ENCODE measurements at regions not wholly inside any gene's neighbourhood (a gene's known extent, or its start where the extent isn't known, plus 50 kb on each side); places are given as distances from the start of the nearest gene placed in this dataset.
"Not testable (repeated sequence)": the region's sequence is repeated elsewhere in the genome, so short reads cannot be mapped to it uniquely, and the experiment has no call there.

DNA sequence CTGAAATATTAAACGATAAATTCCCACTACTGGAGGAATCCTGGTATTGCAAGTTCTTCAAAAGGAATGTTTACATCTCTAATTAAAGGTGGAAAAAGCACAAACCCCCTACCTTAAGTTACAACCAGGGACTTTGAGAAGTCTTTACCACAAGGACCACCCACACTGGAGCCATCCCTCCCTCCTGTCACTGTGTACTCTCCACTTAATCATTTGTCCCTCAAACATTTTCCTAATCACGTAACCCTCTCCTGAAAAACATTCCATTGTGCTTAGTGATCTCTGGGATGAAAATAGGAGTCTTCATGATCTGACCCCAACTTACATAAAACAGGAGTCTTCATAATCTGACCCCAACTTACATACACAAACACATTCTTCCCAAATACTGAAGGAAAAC lies 85.7 kb downstream of the SUCLG1 start:
- no peak for DNase-seq (ENCODE audit: low read depth in 3 of 3)

DNA sequence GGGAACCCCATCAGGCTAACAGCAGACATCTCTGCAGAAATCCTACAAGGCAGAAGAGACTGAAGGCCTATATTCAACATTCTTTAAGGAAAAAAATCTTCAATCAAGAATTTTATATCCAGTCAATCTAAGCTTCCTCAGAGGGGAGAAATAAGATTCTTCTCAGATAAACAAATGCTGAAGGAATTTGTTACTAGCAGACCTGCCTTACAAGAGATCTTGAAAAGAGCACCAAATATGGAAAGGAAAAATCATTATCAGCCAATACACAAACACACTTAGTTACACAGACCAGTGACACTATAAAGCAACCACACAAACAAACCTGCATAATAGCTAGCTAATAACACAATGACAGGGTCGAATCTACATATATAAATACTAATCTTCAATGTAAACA lies 96.5 kb downstream of the SUCLG1 start:
- no peak for DNase-seq (ENCODE audit: low read depth in 3 of 3)

DNA sequence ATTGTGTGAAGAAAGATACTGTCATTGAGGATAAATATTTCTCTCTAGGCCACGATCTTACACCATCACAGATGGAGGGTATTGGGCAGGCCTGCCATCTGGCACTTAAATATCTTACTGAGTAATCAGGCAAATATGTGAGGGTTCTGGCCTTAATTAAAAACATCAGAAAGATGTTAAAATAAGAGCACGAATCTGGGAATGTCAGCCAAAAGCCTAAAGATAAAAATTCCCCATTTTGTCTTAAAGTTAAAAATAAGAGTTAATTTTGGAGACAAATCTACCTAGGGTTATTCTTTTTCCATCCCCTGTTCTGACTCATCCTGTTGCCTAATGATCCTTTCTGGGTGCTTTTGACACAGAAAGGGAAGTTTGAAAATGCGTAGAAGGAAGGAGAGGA lies 121.0 kb downstream of the SUCLG1 start:
- DNase-seq (ENCODE audit: low read depth in 3 of 3) = no peak

DNA sequence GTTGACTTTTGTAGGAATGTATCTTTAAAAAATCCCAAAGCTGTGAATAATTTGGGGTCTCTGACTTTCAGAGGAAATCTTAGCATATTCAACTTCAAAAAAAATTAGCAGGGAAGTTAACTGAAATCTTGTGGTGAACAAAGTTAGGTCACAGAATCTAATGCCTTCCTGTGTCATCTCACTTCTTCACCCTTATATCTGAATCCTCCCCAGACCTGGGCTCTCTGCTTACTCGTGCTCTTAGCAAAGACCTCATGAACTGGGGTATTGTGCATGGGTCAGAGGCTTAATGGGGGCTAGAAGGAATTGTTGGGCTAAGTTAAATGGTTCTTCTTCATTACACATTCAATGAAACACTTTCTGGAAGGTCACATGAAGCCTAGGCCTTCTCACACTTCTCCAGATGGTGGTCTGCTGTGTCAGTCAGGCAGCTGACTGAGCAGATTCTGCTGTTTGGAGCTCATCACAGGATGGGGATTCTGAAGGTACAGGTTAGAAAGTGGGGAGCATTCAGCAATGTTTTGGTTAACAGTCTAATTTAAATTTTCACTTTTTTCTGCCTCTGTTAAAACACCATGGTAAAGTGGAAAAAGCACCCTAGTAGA lies 131.3 kb downstream of the SUCLG1 start:
- DNase-seq (ENCODE audit: low read depth in 3 of 3) = no peak

DNA sequence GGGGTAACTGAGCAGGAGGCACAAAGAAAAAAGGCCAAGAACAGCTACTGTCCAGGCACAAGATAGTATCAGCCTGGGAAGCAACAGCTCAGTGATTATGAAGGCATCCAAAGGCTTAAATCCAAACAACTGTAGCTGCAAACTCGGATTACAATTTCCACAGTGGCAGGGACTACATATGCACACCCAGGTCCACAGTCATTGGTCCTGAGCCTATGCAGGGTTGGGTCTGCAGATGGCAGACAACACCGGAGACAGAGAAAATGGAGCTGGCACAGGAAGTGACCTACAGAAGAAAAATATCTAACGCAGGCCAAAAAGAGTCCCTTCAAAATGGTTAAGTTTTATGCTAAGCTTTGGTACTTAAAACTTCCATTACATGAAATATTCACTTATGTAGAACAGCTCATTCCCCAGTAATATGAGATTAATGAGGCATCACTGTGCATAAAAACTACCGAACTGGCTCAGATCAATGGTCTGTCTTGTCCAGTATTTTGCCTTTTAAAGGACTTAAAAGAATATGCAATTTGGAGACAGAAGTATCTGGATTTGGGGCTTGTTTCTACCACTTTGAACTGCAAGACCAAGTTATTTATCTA lies 132.1 kb downstream of the SUCLG1 start:
- no peak for DNase-seq (ENCODE audit: low read depth in 3 of 3)

DNA sequence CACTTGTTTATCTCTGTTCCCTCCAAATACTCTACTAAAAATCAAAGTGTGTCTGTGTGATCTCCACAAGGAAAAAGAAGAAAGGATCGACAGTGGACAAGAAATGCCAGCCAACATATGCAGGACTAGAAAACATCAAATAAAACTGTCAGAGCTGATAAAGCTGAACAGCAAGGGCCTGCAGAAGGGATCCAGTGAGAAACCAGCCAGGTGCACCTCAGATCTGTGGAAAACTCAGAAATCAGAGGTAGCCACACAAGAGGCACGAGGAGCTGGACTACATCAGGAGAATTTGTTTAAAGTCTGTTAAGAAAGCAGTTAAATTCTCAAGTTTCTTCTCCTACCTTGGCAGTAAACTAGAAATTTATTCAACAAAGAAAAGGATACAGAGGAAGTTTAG lies 135.2 kb downstream of the SUCLG1 start:
- no peak for DNase-seq (ENCODE audit: low read depth in 3 of 3)

DNA sequence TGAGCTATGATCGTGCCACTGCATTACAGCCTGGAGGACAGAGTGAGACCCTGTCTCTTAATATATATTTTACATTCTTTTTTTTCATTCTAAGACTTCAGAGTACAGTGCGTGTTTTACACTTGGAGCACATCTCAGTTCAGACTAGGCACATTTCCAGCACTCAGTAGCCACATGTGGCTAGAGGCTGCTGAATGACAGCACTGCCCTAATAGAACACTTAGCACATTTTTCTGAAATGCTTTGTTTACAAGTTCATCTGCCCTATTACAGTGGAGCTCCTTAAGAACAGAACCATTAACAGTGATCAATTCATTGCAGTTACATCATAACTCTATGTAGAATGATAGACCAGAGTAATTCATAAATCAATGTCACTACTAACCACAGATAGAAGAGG lies 138.1 kb downstream of the SUCLG1 start:
- no peak for DNase-seq (ENCODE audit: low read depth in 3 of 3)

DNA sequence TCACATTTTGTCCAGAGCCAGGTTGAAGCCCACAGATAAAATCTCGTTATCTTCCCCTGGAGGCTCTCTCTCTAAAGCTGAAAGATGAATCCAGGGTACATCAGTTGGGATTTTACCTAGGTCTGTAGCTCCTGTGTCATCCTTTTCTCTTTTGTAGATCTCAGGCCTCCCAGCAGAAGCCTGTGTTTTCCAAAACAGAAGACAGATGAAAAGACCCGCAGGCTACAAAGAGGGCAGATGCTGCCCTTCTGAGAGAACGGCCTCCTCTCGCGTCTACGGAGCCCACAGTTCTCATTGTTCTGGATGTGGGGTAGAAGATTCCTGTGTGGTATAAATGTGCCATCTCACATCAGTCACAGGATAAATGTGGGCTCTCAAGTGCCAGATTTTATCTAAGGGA lies 139.5 kb downstream of the SUCLG1 start:
- no peak for DNase-seq (ENCODE audit: low read depth in 3 of 3)

DNA sequence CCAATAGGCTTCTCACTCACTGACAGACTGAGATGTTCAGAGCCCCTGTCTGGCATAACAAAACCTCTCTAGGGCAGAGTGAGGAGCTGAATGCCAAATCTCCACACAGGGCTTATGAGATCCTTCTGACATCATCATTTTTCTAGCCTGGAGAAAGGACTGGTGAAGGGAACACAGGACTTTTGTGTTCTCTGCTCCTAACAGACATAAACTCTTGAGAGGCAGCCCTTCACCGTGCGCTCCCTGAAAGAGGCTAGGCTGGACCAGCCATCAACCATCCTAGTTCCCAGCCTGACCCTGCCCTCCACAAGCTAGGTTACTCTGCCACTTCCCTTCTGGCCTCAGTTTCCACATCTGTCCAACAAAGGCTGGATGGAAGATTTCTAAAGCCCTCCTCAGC lies 141.9 kb downstream of the SUCLG1 start:
- DNase-seq (ENCODE audit: low read depth in 3 of 3) = no peak

DNA sequence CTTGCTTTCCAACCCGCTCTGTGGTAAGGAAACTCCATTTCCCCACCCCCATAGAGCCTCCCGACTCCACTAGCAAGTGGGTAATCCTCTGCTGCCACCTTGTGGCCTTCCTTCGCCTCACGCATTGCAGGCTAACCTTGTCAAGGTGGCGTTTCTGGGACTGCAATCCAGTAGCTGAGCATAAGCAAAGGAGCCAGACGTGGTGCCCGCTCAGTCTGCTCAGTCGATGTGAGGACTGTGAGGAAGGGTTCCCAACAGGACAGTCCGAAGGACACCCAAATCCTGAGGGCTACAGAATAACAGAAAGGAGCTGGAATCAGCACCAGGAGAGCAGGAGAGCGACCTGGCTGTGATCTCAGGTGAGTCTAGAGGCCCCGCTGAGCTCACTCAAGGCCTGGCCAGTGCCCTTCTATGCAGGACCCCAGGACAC lies 144.2 kb downstream of the SUCLG1 start:
- DNase-seq (ENCODE audit: low read depth in 3 of 3) = peak; percentile 50 to 58 (median 57)

DNA sequence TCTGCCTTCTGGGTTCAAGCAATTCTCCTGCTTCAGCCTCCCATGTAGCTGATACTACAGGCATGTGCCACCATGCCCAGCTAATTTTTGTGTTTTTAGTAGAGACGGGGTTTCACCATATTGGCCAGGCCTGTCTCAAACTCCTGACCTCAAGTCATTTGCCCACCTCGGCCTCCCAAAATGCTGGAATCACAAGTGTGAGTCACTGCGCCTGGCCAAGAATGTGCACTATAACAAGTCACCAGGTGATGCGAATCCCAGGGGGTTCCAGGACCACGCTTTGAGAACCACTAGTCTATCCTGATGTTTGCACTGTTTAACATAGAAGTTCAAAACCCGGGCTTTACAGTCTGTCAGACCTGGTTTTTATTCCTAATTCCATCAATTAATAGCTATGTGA lies 144.8 kb downstream of the SUCLG1 start:
- no peak for DNase-seq (ENCODE audit: low read depth in 3 of 3)

DNA sequence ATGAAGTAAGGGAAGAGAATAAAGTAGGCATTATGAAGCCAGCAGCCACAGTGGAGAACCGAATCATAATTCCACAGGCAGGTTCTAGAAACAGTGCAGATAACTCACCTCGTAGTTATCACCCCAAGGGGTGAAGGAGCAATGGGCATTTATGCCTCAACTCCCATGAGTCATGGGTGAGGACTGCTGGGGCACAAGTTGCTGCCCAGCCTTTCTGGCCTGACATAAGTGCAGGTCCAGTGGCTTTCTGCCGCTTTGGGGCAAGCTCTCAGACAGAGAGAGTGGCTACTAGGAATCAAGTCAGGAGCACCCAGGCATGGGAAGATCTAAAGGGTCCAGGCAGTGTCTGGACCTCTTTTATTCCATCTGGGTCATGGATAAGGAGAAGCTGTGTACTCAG lies 149.8 kb downstream of the SUCLG1 start:
- no peak for DNase-seq (ENCODE audit: low read depth in 3 of 3)

DNA sequence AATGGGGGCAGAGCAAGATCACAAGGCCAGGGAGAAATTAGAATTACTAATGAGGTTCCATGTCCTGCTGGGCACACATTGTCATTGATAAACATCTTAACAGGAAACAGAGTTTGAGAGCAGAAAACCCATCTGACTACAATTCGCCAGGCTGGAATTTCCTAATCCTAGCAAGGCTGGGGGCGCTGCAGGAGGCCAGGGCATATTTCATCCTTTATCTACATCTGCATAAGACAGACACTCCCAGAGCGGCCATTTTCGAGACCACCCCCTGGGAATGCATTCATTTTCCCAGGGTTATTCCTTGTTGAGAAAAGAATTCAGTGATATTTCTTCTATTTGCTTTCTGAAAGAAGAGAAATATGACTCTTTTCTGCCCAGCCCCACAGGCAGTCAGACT lies 152.7 kb downstream of the SUCLG1 start:
- DNase-seq (ENCODE audit: low read depth in 3 of 3) = no peak

DNA sequence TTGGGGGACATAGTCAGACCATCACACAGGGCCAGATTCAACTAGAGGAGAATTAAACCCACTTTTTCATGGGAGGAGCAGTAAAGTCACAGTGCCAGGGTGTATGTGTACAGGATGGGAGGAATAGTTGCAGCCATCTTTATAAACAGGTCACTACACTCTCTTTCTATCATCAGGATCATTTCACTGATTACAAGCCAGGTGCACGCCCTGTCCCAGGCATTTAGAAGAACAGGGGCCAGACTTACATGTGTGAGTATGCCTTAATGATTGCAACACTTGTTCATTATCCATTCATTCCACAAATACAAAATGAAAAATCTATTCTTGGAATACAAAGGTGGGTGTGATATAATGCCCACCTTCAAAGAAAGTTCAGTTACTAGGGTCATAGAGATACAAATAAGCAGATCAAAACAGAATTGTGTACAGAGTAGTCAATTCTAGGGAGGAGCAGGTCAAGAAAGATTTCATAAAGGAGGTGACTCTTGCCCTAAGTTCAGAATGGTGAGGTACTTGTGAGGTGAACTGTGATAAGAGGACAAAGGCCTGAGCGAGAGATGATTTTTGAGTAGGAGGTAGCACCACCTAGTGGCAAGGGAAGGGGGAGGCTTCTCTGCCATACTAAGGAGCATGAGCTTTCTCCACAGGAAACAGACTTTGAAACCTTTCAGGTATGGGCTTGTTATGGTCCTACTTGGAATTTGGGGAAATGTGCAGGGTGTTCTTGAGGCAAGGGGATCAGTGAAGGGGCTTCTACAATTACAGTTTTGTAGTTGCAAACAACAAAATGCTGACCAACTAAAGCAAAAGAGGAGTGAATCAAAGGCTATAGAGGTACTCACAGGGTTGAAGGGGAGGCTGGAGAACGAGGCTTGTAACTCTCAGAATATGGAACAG lies 156.3 kb downstream of the SUCLG1 start:
- peak in 1 of 3 experiments; percentile 9 for DNase-seq (ENCODE audit: low read depth in 3 of 3)

DNA sequence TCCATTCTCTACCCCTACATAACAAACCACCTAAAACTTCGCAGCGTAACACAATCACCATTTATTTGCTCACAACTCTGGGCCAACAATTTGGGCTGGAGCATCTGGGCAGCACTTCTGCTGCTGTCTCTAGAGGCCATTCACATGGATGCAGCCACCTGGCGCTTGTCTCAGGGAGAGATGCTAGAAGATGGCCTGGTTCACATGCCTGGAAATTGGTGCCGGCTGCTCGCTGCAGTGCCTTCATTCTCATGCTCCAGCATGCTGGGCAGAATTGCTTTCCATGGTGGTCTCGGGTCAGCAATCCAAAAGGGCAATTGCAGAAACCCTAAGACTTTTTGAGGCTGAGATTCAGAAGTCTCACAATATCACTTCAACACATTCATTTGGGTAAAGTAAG lies 157.4 kb downstream of the SUCLG1 start:
- DNase-seq (ENCODE audit: low read depth in 3 of 3) = no peak

DNA sequence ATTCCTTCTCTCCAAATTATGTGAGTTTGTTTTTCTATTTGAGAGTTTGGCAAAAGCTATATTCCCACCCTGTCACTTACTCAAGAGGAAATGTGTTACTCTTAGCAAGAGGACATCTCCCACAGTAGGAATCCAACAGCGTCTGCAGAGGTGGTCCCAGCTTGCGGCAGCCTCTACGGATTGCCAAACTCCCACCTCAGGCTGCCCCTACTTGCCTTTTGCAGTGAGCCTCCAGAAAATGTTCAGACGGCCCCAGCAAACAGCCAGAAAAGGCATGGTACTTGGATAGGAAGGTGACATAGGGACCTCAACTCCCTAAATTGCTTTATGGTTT lies 158.4 kb downstream of the SUCLG1 start:
- DNase-seq (ENCODE audit: low read depth in 3 of 3) = no peak

DNA sequence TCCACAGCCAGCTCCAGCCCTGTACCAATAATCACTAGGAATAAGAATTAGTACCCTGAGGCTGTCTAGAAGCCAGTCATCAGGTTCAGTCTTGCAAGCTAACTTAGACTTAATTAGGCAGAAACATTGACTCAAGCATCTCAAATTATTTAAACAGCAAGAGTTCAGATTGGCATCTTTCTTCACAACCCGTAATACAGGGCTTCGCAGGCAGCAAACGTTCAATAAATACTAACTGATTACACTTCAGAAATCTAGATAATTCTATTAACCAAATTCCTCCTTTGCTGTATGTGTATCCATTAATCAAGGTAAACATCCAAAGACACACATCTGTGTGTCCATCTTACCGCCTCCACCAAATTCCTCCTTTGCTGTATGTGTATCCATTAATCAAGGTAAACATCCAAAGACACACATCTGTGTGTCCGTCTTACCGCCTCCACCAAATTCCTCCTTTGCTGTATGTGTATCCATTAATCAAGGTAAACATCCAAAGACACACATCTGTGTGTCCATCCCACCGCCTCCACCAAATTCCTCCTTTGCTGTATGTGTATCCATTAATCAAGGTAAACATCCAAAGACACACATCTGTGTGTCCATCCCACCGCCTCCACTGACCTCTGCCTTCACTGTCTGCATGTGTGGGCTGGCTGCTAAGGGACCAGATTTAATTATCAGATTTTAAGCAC lies 158.9 kb downstream of the SUCLG1 start:
- not testable (repeated sequence) for DNase-seq (ENCODE audit: low read depth in 3 of 3)

DNA sequence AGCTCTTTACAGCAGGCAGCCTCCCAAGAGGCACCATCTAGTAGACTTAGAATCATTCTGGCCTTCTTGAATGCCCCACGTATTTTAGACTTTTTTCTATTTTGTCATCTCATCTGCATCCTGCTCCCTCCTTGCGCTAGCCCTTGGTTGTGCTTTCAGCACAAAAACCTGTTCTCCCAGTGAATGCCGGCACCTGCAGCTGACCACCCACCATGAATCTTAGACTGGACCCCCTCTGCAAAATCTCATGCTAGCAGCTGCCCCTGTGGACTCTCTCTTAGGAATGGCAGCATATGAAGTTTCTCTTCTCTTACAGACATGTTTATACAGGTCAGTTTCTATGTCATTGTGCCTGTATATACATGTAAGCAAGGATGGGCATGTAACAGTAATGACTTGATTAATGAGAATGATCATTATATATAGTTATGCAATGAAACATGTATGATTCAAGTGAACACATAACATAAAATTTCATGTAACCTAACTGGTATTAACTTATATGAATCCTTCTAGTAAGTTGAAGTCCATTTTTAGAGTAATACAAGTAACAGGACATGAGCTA lies 159.8 kb downstream of the SUCLG1 start:
- DNase-seq (ENCODE audit: low read depth in 3 of 3) = no peak

DNA sequence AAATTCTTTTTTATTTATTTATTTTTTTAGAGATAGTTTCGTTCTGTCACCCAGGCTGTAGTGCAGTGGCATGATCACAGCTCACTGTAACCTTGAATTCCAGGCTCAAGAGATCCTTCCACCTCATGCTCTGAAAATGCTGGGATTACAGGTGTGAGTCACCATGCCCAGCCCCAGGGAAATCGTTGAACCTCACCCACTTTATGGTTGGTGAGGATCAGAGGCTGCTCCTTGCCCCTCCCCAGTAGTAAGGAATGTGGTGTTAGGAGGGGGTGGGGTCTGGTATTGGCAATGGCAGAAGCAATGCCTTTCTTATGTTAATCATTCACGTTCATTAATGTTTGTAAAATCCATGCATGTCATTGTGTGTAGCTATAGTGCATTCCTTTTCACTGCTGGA lies 161.9 kb downstream of the SUCLG1 start:
- no peak for DNase-seq (ENCODE audit: low read depth in 3 of 3)

DNA sequence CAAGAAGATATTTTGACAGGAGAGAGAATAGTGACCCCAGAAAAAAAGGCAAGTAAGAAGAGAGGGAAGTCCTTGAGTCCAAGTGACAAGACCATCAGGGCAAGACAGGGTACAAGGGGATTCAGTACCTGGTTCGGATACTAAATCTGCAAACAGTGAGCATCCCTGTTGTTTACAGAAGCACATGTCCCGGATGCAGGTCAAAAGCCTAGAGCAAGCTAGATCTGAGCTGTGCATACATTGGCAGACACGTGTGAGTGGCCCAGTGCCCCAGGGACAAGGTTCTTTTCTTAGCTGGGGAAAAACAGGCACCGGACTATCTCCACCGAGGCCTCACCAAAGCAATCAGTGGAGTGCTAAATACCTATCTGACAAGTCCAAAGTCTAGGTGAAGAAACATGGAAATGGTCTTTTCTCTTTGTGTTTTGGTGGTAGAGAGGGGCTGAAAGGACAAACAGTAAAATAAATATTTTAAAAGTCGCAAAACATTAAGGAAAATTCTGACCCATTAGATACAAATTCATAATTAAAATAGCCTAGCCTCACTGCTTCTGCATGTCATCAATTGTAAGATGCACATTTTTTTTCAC lies 165.2 kb downstream of the SUCLG1 start:
- DNase-seq (ENCODE audit: low read depth in 3 of 3) = no peak

DNA sequence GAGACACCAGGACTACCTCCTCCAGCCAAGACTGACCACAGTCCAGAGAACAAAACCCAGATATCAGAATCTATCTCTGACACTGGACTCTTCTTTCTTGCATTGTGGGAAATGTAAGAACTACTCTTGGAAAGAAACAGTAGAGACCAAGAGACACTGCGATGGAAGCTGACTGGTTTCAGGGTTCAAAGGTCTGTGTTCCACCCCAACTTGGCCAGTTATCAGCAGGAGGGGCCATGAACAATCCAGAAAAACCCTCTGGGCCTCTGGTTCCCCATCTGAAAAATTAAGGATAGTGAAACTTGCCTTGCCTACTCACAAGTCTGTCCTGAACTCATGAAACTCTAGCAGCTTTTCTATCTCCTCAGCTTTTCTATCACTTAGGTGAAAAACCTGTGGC lies 166.5 kb downstream of the SUCLG1 start:
- DNase-seq (ENCODE audit: low read depth in 3 of 3) = no peak

DNA sequence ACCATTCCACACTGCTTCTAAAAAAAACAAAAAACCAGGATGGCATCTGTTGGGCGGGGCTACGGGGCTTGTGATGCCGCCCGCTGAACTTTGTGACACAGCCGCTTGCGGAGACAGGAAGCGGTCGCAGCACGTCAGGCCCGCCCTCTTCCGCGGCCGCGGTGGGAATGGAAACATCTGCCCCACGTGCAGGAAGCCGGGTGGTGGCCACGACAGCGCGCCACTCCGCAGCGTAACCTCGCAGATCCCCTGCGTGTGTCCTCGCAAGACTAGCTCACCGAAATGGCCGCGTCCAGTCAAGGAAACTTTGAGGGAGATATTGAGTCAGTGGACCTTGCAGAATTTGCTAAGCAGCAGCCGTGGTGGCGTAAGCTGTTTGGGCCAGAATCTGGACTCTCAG lies 168.5 kb downstream of the SUCLG1 start:
- DNase-seq (ENCODE audit: low read depth in 3 of 3) = no peak

All from stimulated activated CD4-positive, alpha-beta T cell treated with anti-CD3 and anti-CD28 coated beads, TNF-alpha, amount 100 ng/mL, for 4 hours (primary cell).